Thyroid gland (tissue), 4 donors: ENCODE measurements at regions not wholly inside any gene's neighbourhood (a gene's known extent, or its start where the extent isn't known, plus 50 kb on each side); places are given as distances from the start of the nearest gene placed in this dataset.

ENCODE experiments used
- DNase-seq, 2 donors: peaks; one replicate each; pipeline ENCODE4 v3.0.0-alpha.2; 2019
- H3K27ac ChIP-seq, 3 donors: fragments of 200-600 bp; sonication (generic); 1 replicate in 2 of 3; 2 replicates in 1 of 3; pipeline ENCODE4 v1.5.1; 2016 to 2019; ENCODE audit warnings: mild to moderate bottlenecking in 1 of 3, moderate library complexity in 1 of 3
- H3K27me3 ChIP-seq: fragments of 200-600 bp; sonication (generic); one replicate; pipeline ENCODE4 v1.5.1; 2019
- H3K36me3 ChIP-seq, 2 donors: fragments of 200-600 bp; sonication (generic); one replicate each; pipeline ENCODE4 v1.5.1; 2016 to 2019
- H3K4me1 ChIP-seq, 2 donors: fragments of 200-600 bp; sonication (generic); one replicate each; pipeline ENCODE4 v1.5.1; 2017 to 2019
- H3K4me3 ChIP-seq, 3 donors: fragments of 200-600 bp; sonication (generic); replicated peaks in 1 of 3; 1 replicate in 2 of 3; 2 replicates in 1 of 3; pipeline ENCODE4 v1.5.1; 2016; ENCODE audit warnings: mild to moderate bottlenecking in 1 of 3
- H3K9me3 ChIP-seq: fragments of 200-600 bp; sonication (generic); one replicate; pipeline ENCODE4 v1.5.1; 2017
- POLR2A ChIP-seq, 2 donors: fragments of 450-650 bp; IDR thresholded peaks; one replicate each; pipeline ENCODE4 v1.6.1; 2017; ENCODE audit warnings: antibody characterized with exemption in 2 of 2, mild to moderate bottlenecking in 2 of 2, moderate library complexity in 1 of 2
- WGBS, 2 donors: methylation state at CpG; one replicate each; pipeline ENCODE4 v1.1.5; 2017; 5-methylcytosine and 5-hydroxymethylcytosine counted together
- intact Hi-C: fragments of 100-400 bp; cut with DNase I; formaldehyde crosslinking; loops from one replicate; pipeline ENCODE4 v1.15.1; 2023
- TF ChIP-seq, protein P1 (sequence below), 6 experiments: fragments of 200-600 bp in 3 of 6; fragments of 450-650 bp in 3 of 6; sonication (generic) in 3 of 6; IDR thresholded peaks; one replicate each; pipeline ENCODE4 v1.5.1; 2016 to 2019; ENCODE audit warnings: antibody characterized with exemption in 6 of 6, mild to moderate bottlenecking in 2 of 6, inconsistent platforms in 1 of 6, moderate library complexity in 1 of 6

- Histone ChIP-seq H3K27me3 (no peaks in the 10 kb centered on the region), H3K4me3 (no peak overlapping the region), H3K9me3 (no peaks in the 10 kb centered on the region), H3K4me1 (no peaks in the 10 kb centered on the region), H3K36me3 (no peaks in the 10 kb centered on the region), H3K27ac (no peak overlapping the region)
- no peak for DNase-seq
- TF ChIP-seq, protein P1, sequence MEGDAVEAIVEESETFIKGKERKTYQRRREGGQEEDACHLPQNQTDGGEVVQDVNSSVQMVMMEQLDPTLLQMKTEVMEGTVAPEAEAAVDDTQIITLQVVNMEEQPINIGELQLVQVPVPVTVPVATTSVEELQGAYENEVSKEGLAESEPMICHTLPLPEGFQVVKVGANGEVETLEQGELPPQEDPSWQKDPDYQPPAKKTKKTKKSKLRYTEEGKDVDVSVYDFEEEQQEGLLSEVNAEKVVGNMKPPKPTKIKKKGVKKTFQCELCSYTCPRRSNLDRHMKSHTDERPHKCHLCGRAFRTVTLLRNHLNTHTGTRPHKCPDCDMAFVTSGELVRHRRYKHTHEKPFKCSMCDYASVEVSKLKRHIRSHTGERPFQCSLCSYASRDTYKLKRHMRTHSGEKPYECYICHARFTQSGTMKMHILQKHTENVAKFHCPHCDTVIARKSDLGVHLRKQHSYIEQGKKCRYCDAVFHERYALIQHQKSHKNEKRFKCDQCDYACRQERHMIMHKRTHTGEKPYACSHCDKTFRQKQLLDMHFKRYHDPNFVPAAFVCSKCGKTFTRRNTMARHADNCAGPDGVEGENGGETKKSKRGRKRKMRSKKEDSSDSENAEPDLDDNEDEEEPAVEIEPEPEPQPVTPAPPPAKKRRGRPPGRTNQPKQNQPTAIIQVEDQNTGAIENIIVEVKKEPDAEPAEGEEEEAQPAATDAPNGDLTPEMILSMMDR (IDR thresholded peaks at IDR 0.05): no peak
- TF ChIP-seq POLR2A (IDR thresholded peaks at IDR 0.05): no peak
- intact Hi-C loops: no loop called here
Measured at GRCh38 chr6:113178349-113178748, 678.8 kb upstream of the MARCKS start.

DNA sequence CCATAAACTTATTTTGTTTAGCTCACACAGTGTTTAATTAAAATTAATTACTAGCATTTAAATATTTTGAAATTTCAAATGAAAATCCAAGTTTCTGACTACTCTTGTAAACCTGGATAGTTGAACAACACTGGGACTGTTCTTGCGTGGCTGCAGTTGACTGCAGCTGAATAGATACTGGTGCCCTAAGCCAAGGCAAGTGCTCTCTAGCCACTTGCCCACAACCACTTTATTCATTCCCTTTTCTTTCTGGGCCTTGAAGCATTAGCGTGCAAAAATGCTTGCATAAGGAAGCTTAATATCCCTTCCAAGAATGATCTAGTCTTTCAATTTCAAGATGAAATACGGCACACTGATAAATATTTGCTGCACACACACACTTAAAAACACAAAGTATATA is 676.0 kb upstream of the MARCKS start:
- TF ChIP-seq POLR2A (IDR thresholded peaks at IDR 0.05): no peak
- TF ChIP-seq, protein P1 (IDR thresholded peaks at IDR 0.05): no peak
- WGBS, 2 donors: 64 to 71% methylated on average over 3 of the region's 3 CpGs

DNA sequence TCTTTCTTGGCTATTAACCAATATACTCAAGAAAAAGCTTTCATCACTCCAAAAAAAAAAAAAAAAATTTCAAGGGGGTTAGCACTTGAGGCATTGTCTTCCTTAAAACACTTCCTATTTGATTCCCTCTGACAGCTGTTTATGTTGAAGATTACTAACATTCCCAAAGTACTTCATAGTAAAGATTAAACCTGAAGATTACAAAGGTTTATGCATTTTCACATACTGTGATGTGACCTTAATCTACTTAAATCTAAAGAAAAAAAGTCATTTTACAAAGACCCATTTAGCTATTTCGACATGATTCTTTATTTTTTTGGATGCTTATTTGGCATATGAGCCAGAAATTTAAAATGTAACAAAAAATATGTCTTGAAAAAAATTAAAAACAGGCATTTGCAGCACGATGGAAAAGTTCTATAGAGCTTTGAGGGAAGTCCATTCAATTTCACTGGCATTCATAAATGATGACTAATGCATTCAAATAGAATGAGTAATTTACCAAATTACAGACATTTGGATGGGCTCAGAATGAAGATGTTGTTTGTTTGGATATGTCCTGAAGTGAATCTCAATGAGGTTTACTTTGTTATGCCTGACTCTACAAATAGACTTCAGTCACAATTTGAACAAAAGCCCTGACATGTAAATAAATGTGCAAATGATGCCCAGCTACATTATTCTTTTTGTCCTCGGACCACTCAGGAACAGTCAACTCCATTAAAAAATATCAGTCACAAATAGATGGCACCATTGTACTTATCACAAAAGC is 674.6 kb upstream of the MARCKS start:
- intact Hi-C loops: no loop called here
- 73 to 81% methylated on average over 3 of the region's 3 CpGs for WGBS, 2 donors
- no peak overlapping the region for H3K27ac ChIP-seq
- H3K4me1 ChIP-seq: no peaks in the 10 kb centered on the region
- TF ChIP-seq POLR2A (IDR thresholded peaks at IDR 0.05): no peak
- TF ChIP-seq, protein P1 (IDR thresholded peaks at IDR 0.05): no peak
- H3K4me3 ChIP-seq: no peak overlapping the region
- H3K36me3 ChIP-seq: no peaks in the 10 kb centered on the region
- no peaks in the 10 kb centered on the region for H3K27me3 ChIP-seq
- no peak for DNase-seq
- no peaks in the 10 kb centered on the region for H3K9me3 ChIP-seq

More for the DNA sequence above, 676.0 kb upstream of the MARCKS start:
- peak in 1 of 2 donors; percentile 2 for DNase-seq
- intact Hi-C loops: no loop called here
- H3K9me3 ChIP-seq: no peaks in the 10 kb centered on the region
- H3K27ac ChIP-seq: no peak overlapping the region
- no peaks in the 10 kb centered on the region for H3K27me3 ChIP-seq
- H3K4me3 ChIP-seq: no peak overlapping the region
- no peaks in the 10 kb centered on the region for H3K36me3 ChIP-seq
- no peaks in the 10 kb centered on the region for H3K4me1 ChIP-seq

DNA sequence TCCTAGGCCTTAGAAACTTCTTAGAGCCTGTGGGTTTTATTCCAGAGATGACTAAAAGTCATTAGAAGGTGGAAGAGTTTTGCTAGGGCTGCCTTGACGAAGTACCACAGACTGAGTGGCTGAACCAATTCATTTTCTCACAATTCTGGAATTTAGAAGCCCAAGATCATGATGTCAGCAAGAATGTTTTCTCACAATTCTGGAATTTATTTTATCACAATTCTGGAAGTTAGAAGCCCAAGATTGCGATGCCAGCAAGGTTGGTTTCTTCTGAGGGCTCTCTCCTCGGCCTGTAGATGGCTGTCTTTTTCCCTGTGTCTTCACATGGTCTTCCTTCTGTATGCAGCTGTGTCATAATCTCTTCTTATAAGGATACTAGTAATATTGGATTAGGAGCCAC is 672.9 kb upstream of the MARCKS start:
- WGBS, 2 donors: 89 to 91% methylated on average over 3 of the region's 3 CpGs
- DNase-seq: no peak
- TF ChIP-seq, protein P1 (IDR thresholded peaks at IDR 0.05): no peak
- no peak for TF ChIP-seq POLR2A (IDR thresholded peaks at IDR 0.05)

GRCh38 chr6:113184736-113185135 is 672.4 kb upstream of the MARCKS start:
- DNase-seq: peak in 1 of 2 donors; percentile 15
- 66 to 72% methylated on average over 2 of the region's 2 CpGs for whole genome bisulfite sequencing, 2 donors

More for the DNA sequence above, 672.9 kb upstream of the MARCKS start:
- Histone ChIP-seq H3K27ac (no peak overlapping the region), H3K9me3 (no peaks in the 10 kb centered on the region), H3K4me1 (no peaks in the 10 kb centered on the region), H3K36me3 (no peaks in the 10 kb centered on the region), H3K4me3 (no peak overlapping the region), H3K27me3 (no peaks in the 10 kb centered on the region)
- intact Hi-C loops: no loop called here

More at GRCh38 chr6:113184736-113185135, 672.4 kb upstream of the MARCKS start:
- Histone ChIP-seq H3K27me3 (no peaks in the 10 kb centered on the region), H3K9me3 (no peaks in the 10 kb centered on the region), H3K4me3 (no peak overlapping the region), H3K4me1 (no peaks in the 10 kb centered on the region), H3K36me3 (no peaks in the 10 kb centered on the region), H3K27ac (no peak overlapping the region)
- intact Hi-C loops: no loop called here
- TF ChIP-seq, protein P1 (IDR thresholded peaks at IDR 0.05): no peak
- no peak for TF ChIP-seq POLR2A (IDR thresholded peaks at IDR 0.05)
